Sigmoid colon (tissue), 6 donors: ENCODE measurements at regions not wholly inside any gene's neighbourhood (a gene's known extent, or its start where the extent isn't known, plus 50 kb on each side); places are given as distances from the start of the nearest gene placed in this dataset.

Experiments used
- DNase-seq: peaks from one replicate; pipeline ENCODE4 v3.0.0-alpha.2; 2019
- H3K27ac ChIP-seq, 4 donors: fragments of 200-600 bp; sonication (generic); one replicate each; pipeline ENCODE4 v1.5.1; 2016 to 2019; ENCODE audit warnings: mild to moderate bottlenecking in 1 of 4
- H3K27me3 ChIP-seq, 3 donors: fragments of 200-600 bp; sonication (generic); one replicate each; pipeline ENCODE4 v1.5.1; 2019; ENCODE audit warnings: mild to moderate bottlenecking in 1 of 3
- H3K36me3 ChIP-seq, 4 donors: fragments of 200-600 bp; sonication (generic); one replicate each; pipeline ENCODE4 v1.5.1; 2016 to 2019
- H3K4me1 ChIP-seq, 4 donors: fragments of 200-600 bp; sonication (generic); one replicate each; pipeline ENCODE4 v1.5.1; 2017 to 2019
- H3K4me3 ChIP-seq, 4 donors: fragments of 200-600 bp; sonication (generic); one replicate each; pipeline ENCODE4 v1.5.1; 2017 to 2019; ENCODE audit warnings: mild to moderate bottlenecking in 2 of 4, moderate library complexity in 1 of 4
- H3K9me3 ChIP-seq, 4 donors: fragments of 200-600 bp in 3 of 4; sonication (generic) in 3 of 4; one replicate each; pipeline versions ENCODE4 v1.5.1 to v1.6.1; 2013 to 2019
- EP300 ChIP-seq, 4 donors: sonication (generic); formaldehyde crosslinking; IDR thresholded peaks; one replicate each; pipeline ENCODE4 v1.6.1; 2017; ENCODE audit warnings: antibody characterized with exemption in 4 of 4
- POLR2A ChIP-seq, 2 donors: fragments of 450-650 bp; IDR thresholded peaks; one replicate each; pipeline ENCODE4 v1.6.1; 2016; ENCODE audit warnings: antibody characterized with exemption in 2 of 2, mild to moderate bottlenecking in 2 of 2, moderate library complexity in 2 of 2
- POLR2AphosphoS5 ChIP-seq, 4 donors: sonication (generic); formaldehyde crosslinking; IDR thresholded peaks; one replicate each; pipeline ENCODE4 v1.6.1; 2017; ENCODE audit warnings: antibody characterized with exemption in 4 of 4
- WGBS, 2 donors: extraction: QIAGEN DNeasy Blood & Tissue Kit; methylation state at CpG; one replicate each; pipeline ENCODE4 v1.1.7; 2013; 5-methylcytosine and 5-hydroxymethylcytosine counted together
- intact Hi-C: fragments of 100-400 bp; cut with DNase I; formaldehyde crosslinking; loops from one replicate; pipeline ENCODE4 v1.15.1; 2023
- TF ChIP-seq, protein P1 (sequence below), 4 experiments: fragments of 450-650 bp in 3 of 4; fragments of 200-600 bp in 1 of 4; IDR thresholded peaks; one replicate each; pipeline ENCODE4 v1.5.1; 2016 to 2019; ENCODE audit warnings: antibody characterized with exemption in 4 of 4, mild to moderate bottlenecking in 3 of 4, moderate library complexity in 2 of 4
- donor health status: healthy with polysubstance abuse.
- donor health status: healthy.

DNA sequence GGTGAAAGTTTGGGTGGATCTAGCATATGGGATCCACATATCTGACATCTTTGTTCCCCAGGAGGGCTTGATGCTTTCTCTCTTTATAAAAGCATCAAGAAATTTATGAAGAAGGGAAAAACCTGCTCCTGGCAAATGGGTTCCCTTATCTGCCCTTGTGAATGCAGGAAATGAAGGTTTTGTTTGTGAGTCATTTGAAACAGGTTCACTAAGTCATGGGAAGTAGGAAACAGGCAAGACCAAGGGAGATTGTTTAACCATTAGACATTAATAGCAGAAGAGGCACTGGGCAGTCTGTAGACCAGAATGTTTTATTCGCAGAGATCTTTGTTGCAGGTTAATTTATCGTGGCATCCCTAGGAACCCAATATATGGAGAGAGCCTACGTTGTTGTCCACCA is 713.1 kb downstream of the CDY2B start:
- Histone ChIP-seq H3K36me3 (no peaks in the 10 kb centered on the region), H3K27me3 (no peaks in the 10 kb centered on the region), H3K9me3 (no peaks in the 10 kb centered on the region), H3K4me1 (no peaks in the 10 kb centered on the region), H3K4me3 (no peak overlapping the region), H3K27ac (no peak overlapping the region)
- TF ChIP-seq POLR2A (IDR thresholded peaks at IDR 0.05) (no peak), EP300 (IDR thresholded peaks at IDR 0.05) (no peak), POLR2AphosphoS5 (IDR thresholded peaks at IDR 0.05) (no peak)
- TF ChIP-seq, protein P1, sequence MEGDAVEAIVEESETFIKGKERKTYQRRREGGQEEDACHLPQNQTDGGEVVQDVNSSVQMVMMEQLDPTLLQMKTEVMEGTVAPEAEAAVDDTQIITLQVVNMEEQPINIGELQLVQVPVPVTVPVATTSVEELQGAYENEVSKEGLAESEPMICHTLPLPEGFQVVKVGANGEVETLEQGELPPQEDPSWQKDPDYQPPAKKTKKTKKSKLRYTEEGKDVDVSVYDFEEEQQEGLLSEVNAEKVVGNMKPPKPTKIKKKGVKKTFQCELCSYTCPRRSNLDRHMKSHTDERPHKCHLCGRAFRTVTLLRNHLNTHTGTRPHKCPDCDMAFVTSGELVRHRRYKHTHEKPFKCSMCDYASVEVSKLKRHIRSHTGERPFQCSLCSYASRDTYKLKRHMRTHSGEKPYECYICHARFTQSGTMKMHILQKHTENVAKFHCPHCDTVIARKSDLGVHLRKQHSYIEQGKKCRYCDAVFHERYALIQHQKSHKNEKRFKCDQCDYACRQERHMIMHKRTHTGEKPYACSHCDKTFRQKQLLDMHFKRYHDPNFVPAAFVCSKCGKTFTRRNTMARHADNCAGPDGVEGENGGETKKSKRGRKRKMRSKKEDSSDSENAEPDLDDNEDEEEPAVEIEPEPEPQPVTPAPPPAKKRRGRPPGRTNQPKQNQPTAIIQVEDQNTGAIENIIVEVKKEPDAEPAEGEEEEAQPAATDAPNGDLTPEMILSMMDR (IDR thresholded peaks at IDR 0.05): no peak
- 83 to 87% methylated on average over 3 of the region's 3 CpGs for WGBS, 2 donors
- DNase-seq: no peak
- intact Hi-C loops: no loop called here

DNA sequence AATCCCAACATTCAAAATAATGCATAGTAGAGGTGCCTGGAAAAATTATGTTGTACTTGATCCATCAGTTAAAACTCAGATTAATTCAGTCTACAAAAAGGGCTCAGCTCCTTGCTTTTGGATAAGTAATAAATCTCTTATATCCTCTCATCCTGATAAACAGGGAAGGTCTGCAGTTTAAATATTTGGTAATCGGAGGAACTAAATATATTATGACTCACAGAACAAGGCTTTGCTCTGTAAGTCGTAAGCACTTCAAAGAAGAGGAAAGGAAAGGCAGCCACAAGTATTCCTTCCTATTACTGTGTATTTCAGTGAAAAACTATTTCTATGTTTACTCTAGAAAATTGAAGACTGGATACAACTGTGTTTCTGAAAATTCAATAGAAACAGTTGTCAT is 757.9 kb downstream of the CDY2B start:
- Histone ChIP-seq H3K27ac (no peak overlapping the region), H3K4me1 (no peaks in the 10 kb centered on the region), H3K36me3 (no peaks in the 10 kb centered on the region), H3K27me3 (no peaks in the 10 kb centered on the region), H3K9me3 (no peaks in the 10 kb centered on the region), H3K4me3 (no peak overlapping the region)
- no peak for DNase-seq
- WGBS, 2 donors: 68 to 77% methylated on average over 2 of the region's 2 CpGs
- intact Hi-C loops: no loop called here
- TF ChIP-seq EP300 (IDR thresholded peaks at IDR 0.05): no peak
- no peak for TF ChIP-seq POLR2A (IDR thresholded peaks at IDR 0.05)
- TF ChIP-seq, protein P1 (IDR thresholded peaks at IDR 0.05): no peak
- TF ChIP-seq POLR2AphosphoS5 (IDR thresholded peaks at IDR 0.05): no peak

DNA sequence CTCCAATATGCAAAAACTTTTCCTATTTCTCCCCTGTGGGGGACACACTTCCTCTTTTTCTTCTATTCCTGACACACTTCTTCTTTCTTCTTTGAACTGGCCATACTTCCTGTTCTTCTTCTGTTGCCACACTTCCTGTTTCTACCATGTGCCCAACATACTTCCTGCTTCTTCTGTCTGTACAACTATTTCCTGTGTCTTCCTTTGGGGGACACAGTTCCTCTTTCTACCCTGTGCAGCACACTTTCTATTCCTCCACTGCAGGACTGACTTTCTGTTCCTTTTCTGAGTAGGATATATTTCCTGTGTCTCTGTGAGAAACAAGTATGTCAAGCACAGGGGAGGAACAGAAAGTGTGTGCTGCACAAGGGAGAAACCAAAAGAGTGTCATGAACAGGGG is 794.7 kb downstream of the CDY2B start:
- no peaks in the 10 kb centered on the region for H3K36me3 ChIP-seq
- no peaks in the 10 kb centered on the region for H3K4me1 ChIP-seq
- no peak overlapping the region for H3K4me3 ChIP-seq
- H3K9me3 ChIP-seq: no peaks in the 10 kb centered on the region
- TF ChIP-seq EP300 (IDR thresholded peaks at IDR 0.05): no peak
- TF ChIP-seq POLR2A (IDR thresholded peaks at IDR 0.05): no peak
- no peak for TF ChIP-seq POLR2AphosphoS5 (IDR thresholded peaks at IDR 0.05)
- TF ChIP-seq, protein P1 (IDR thresholded peaks at IDR 0.05): no peak
- intact Hi-C loops: no loop called here
- no peak overlapping the region for H3K27ac ChIP-seq
- no peak for DNase-seq
- H3K27me3 ChIP-seq: no peaks in the 10 kb centered on the region

DNA sequence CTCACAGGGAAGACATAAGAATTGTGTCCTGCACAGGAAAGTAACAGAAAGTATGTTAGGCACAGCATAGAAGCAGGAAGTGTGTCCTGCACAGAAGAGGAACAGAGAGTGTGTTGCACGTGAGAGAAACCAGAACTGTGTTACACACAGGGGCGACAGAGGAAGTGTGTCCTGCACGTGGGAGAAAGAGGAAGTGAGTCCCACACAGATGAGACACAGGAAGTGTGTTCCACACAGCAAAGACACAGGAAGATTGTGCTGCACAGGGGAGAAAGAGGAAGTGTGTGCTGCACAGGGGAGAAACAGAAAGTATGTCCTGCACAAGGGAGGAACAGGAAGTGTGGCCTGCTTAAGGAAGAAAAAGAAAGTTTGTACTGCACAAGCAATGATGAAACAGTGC is 800.1 kb downstream of the CDY2B start:
- TF ChIP-seq POLR2AphosphoS5 (IDR thresholded peaks at IDR 0.05) (no peak), POLR2A (IDR thresholded peaks at IDR 0.05) (no peak)
- Histone ChIP-seq H3K36me3 (no peaks in the 10 kb centered on the region), H3K27me3 (no peaks in the 10 kb centered on the region), H3K9me3 (no peaks in the 10 kb centered on the region), H3K4me3 (no peak overlapping the region), H3K4me1 (no peaks in the 10 kb centered on the region), H3K27ac (no peak overlapping the region)
- DNase-seq: no peak
- 44 to 67% methylated on average over 3 of the region's 3 CpGs for WGBS, 2 donors
- intact Hi-C loops: no loop called here

DNA sequence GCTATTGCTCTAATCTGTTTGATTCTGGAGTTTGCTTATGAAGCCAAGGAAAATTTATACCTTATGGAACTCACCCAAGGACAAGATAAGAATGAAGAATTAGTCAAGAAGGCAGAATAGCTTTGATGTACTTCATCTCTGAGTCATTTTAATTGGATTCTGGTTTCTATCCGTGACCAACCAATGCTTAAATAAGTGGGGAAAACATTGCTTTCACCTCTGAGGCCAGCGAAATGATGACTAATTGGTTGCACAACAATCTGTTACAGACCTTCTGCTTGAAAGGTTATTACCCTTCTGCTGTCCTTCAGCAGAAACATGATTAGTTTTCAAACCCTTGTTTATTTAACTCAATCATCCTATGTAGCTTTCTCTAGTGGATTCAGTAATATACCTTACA is 812.7 kb downstream of the CDY2B start:
- H3K9me3 ChIP-seq: no peaks in the 10 kb centered on the region
- no peaks in the 10 kb centered on the region for H3K36me3 ChIP-seq
- no peak overlapping the region for H3K27ac ChIP-seq
- no peak overlapping the region for H3K4me3 ChIP-seq
- no peaks in the 10 kb centered on the region for H3K4me1 ChIP-seq
- no peak for DNase-seq
- 60 to 77% methylated on average over 2 of the region's 2 CpGs for WGBS, 2 donors
- no peak for TF ChIP-seq POLR2AphosphoS5 (IDR thresholded peaks at IDR 0.05)
- no peak for TF ChIP-seq EP300 (IDR thresholded peaks at IDR 0.05)
- TF ChIP-seq, protein P1 (IDR thresholded peaks at IDR 0.05): no peak
- no peak for TF ChIP-seq POLR2A (IDR thresholded peaks at IDR 0.05)
- no peaks in the 10 kb centered on the region for H3K27me3 ChIP-seq
- intact Hi-C loops: no loop called here
